SKM-1 treated with dmso at 0.1 percent for 144 hours (cell line): ENCODE measurements at regions not wholly inside any gene's neighbourhood (a gene's known extent, or its start where the extent isn't known, plus 50 kb on each side); places are given as distances from the start of the nearest gene placed in this dataset.
"Not testable (repeated sequence)": the region's sequence is repeated elsewhere in the genome, so short reads cannot be mapped to it uniquely, and the experiment has no call there.

Source experiments
- DNase-seq: peaks from one replicate; lab custom pipeline; 2025; ENCODE audit not compliant: unreplicated experiment; lab: John Stamatoyannopoulos, UW

GRCh38 chr14:28944605-28945004, 178.0 kb downstream of the FOXG1 start:
- no peak for DNase-seq

- no peak for DNase-seq
These were observed 179.7 kb downstream of the FOXG1 start for GRCh38 chr14:28946267-28946666.

GRCh38 chr14:28949503-28949902, 182.9 kb downstream of the FOXG1 start:
- DNase-seq: no peak

GRCh38 chr14:28952161-28952560, 185.6 kb downstream of the FOXG1 start:
- DNase-seq: no peak

GRCh38 chr14:28952666-28953065, 186.1 kb downstream of the FOXG1 start:
- no peak for DNase-seq

GRCh38 chr14:28953973-28954372, 187.4 kb downstream of the FOXG1 start:
- DNase-seq: no peak

- DNase-seq: no peak
These were observed 200.0 kb downstream of the FOXG1 start for GRCh38 chr14:28966416-28967233.

- DNase-seq: no peak
These were observed 208.5 kb downstream of the FOXG1 start for GRCh38 chr14:28975084-28975483.

GRCh38 chr14:28982228-28982627, 215.6 kb downstream of the FOXG1 start:
- DNase-seq: no peak

GRCh38 chr14:28983279-28983678, 216.7 kb downstream of the FOXG1 start:
- DNase-seq: no peak

- no peak for DNase-seq
These were observed 220.9 kb downstream of the FOXG1 start for GRCh38 chr14:28987516-28987915.

GRCh38 chr14:28997196-28997595, 230.6 kb downstream of the FOXG1 start:
- not testable (repeated sequence) for DNase-seq

- DNase-seq: no peak
These were observed 233.1 kb downstream of the FOXG1 start for GRCh38 chr14:28999656-29000055.

- DNase-seq: no peak
These were observed 239.1 kb downstream of the FOXG1 start for GRCh38 chr14:29005647-29006046.

- no peak for DNase-seq
These were observed 241.4 kb downstream of the FOXG1 start for GRCh38 chr14:29007990-29008389.

GRCh38 chr14:29016050-29016900, 249.7 kb downstream of the FOXG1 start:
- DNase-seq: no peak

- not testable (repeated sequence) for DNase-seq
These were observed 256.9 kb downstream of the FOXG1 start for GRCh38 chr14:29023505-29023904.

- not testable (repeated sequence) for DNase-seq
These were observed 260.9 kb downstream of the FOXG1 start for GRCh38 chr14:29027441-29027840.

- DNase-seq: not testable (repeated sequence)
These were observed 261.5 kb downstream of the FOXG1 start for GRCh38 chr14:29027941-29028705.

- DNase-seq: no peak
These were observed 262.5 kb downstream of the FOXG1 start for GRCh38 chr14:29028973-29029582.

- DNase-seq: no peak
These were observed 263.5 kb downstream of the FOXG1 start for GRCh38 chr14:29030121-29030520.
